H1 (cell line): ENCODE measurements at regions not wholly inside any gene's neighbourhood (a gene's known extent, or its start where the extent isn't known, plus 50 kb on each side); places are given as distances from the start of the nearest gene placed in this dataset.

Source experiments
- TEAD4 ChIP-seq: IDR thresholded peaks from 2 replicates; pipeline ENCODE4 v1.6.1; 2012; ENCODE audit warnings: low read depth, low read length, inconsistent platforms, mixed read lengths
- TF ChIP-seq, protein P1 (sequence below), 3 experiments: IDR thresholded peaks; 1 replicate in 2 of 3; 2 replicates in 1 of 3; pipeline versions ENCODE4 v1.5.1 to v1.6.1; 2011; ENCODE audit warnings: low read length in 3 of 3, mild to moderate bottlenecking in 3 of 3, inconsistent platforms in 2 of 3, low read depth in 1 of 3, moderate library complexity in 1 of 3; ENCODE audit not compliant: insufficient read depth in 1 of 3; ENCODE audit errors: control extremely low read depth in 1 of 3

GRCh38 chr16:49075709-49076108 lies 205.9 kb downstream of the CBLN1 start:
- no peak for TF ChIP-seq TEAD4
- TF ChIP-seq, protein P1, sequence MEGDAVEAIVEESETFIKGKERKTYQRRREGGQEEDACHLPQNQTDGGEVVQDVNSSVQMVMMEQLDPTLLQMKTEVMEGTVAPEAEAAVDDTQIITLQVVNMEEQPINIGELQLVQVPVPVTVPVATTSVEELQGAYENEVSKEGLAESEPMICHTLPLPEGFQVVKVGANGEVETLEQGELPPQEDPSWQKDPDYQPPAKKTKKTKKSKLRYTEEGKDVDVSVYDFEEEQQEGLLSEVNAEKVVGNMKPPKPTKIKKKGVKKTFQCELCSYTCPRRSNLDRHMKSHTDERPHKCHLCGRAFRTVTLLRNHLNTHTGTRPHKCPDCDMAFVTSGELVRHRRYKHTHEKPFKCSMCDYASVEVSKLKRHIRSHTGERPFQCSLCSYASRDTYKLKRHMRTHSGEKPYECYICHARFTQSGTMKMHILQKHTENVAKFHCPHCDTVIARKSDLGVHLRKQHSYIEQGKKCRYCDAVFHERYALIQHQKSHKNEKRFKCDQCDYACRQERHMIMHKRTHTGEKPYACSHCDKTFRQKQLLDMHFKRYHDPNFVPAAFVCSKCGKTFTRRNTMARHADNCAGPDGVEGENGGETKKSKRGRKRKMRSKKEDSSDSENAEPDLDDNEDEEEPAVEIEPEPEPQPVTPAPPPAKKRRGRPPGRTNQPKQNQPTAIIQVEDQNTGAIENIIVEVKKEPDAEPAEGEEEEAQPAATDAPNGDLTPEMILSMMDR (IDR thresholded peaks at IDR 0.05; ENCODE audit: control extremely low read depth in 1 of 3, insufficient read depth in 1 of 3, low read depth in 1 of 3, low read length in 3 of 3), result no peak
